ENCODE measurements at regions not wholly inside any gene's neighbourhood (a gene's known extent, or its start where the extent isn't known, plus 50 kb on each side); places are given as distances from the start of the nearest gene placed in this dataset.

DNA sequence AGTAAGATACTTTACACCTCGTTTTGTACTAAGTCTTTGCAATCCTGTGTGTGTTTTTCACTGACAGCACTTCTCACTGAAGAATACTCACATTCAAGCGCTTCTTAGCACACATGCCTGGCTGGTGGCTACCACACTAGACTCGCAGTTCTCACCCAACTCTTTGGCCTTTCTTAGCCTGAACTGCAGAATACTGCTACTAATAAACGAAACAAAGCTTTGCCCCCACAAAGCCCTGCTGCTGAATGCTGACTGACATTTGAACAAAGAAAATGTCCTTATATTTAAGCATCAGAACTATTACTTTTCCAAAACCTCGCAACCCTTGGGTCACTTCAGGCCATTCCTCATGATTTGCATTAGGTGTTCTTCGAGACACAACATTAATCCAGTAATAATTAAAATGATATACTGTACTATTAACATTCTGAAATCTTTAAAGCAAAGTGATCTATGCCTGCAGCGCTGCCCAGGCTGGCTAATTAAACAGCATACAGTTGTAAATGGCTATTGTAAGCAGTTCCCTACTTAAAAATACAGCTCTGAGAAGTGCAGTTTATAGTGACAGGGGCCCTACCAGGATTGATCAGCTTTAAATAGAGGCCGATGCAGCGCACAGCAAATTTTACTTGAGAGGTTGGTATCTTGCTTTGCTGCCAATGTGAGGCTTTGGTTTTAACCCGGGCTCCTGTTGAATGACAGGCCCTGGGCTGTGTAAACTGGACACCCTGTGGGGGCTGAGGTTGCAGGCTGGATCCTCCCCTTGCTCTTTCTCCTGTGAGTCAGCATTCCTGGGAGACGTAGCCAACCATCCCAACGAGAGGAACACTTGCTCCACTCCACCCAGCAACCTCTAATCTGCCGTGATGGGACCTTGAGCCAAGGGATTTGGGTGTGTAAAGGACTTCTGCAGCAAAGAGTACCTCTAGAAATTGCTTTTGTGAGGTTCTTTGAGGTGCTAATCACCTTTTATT, 899.0 kb downstream of the TFAP2A start (continued):
- TF ChIP-seq, protein P1, sequence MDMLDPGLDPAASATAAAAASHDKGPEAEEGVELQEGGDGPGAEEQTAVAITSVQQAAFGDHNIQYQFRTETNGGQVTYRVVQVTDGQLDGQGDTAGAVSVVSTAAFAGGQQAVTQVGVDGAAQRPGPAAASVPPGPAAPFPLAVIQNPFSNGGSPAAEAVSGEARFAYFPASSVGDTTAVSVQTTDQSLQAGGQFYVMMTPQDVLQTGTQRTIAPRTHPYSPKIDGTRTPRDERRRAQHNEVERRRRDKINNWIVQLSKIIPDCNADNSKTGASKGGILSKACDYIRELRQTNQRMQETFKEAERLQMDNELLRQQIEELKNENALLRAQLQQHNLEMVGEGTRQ (IDR thresholded peaks at IDR 0.05; ENCODE audit: low read depth, low read length) = no peak
- no peak for TF ChIP-seq POLR2A (IDR thresholded peaks at IDR 0.05; ENCODE audit: low read depth, low read length)

DNA sequence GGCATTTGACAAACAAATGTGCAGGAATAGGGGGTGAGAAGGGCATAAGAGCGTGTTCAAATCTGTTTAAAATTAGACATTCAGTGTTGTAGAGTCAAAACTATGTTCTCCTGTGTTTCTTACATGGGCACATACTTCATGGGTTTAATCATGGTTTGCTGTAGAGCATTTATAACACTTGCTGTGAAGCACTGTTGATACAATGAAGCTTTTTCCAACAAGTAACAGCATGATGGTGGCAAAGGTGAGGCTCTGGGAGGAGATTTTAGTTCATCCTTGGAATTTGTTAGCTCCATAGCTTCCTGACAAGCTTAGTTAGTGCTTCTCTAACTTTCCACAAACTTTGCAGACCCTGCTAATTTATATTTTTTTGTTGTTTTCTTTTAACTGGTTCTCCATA, 900.7 kb downstream of the TFAP2A start:
- peak overlapping the region; percentile 16; the same call in 1 of the 2 replicates for H3K23ac ChIP-seq (ENCODE audit: low read depth, low read length)
- H3K9ac ChIP-seq (ENCODE audit: low read depth, low read length) = no peak overlapping the region
- H2AK9ac ChIP-seq (replicated peaks; ENCODE audit: low read depth, low read length, poor library complexity) = no peak overlapping the region
- no peak overlapping the region for H3K18ac ChIP-seq (ENCODE audit: low read depth, low read length)
- H3K4me1 ChIP-seq (ENCODE audit: control insufficient read depth, insufficient read depth, low read length) = peaks cover 6% of the 10 kb centered on the region
- peak overlapping the region; percentile 10; the same call in 1 of the 2 replicates for H3K14ac ChIP-seq (replicated peaks; ENCODE audit: low read depth, low read length)
- no peak overlapping the region for H3K4ac ChIP-seq (ENCODE audit: low read depth, low read length)
- no peak overlapping the region for H4K8ac ChIP-seq (ENCODE audit: low read depth in 2 of 2, low read length in 2 of 2)
- no peak overlapping the region for H3K27ac ChIP-seq (ENCODE audit: insufficient read depth, low read length)
- ATAC-seq (ENCODE audit: low read depth) = no peak
- H3K4me2 ChIP-seq (ENCODE audit: low read depth, low read length) = no peak overlapping the region
- CTCF ChIA-PET = interaction anchor here (0.7 to 1.5 kb wide), 3 partner anchors 11 to 32 kb away, joined by 3 to 6 read pairs (median 5); no protein-coding TSS in a partner anchor
- no peak overlapping the region for H4K91ac ChIP-seq (ENCODE audit: insufficient read depth, low read depth, low read length)
- no peaks in the 10 kb centered on the region for H3K27me3 ChIP-seq (ENCODE audit: control insufficient read depth, insufficient read depth, low read length)
- intact Hi-C loops (cut with micrococcal nuclease) = no loop called here
- no peak overlapping the region for H3K4me3 ChIP-seq (ENCODE audit: insufficient read depth, low read depth, low read length)
- no peaks in the 10 kb centered on the region for H4K20me1 ChIP-seq (ENCODE audit: insufficient read depth, low read length)
- no peaks in the 10 kb centered on the region for H3K36me3 ChIP-seq (ENCODE audit: control insufficient read depth, insufficient read depth, low read length)
- in situ Hi-C loops (cut with MboI; ENCODE audit: low sequenced_read_pairs) = no loop called here
- POLR2A ChIA-PET (ENCODE audit: unreplicated experiment) = no interaction called here
- peaks cover 11% of the 10 kb centered on the region; the same call in 1 of the 2 replicates for H3K9me1 ChIP-seq (ENCODE audit: insufficient read depth, low read length)
- TF ChIP-seq RCOR1 (IDR thresholded peaks at IDR 0.05; ENCODE audit: insufficient replicate concordance, low read length) (no peak), MAZ (IDR thresholded peaks at IDR 0.05; ENCODE audit: borderline replicate concordance, low read depth, low read length) (no peak), MAFK (IDR thresholded peaks at IDR 0.05; ENCODE audit: low read depth, low read length) (no peak), FOS (IDR thresholded peaks at IDR 0.05; ENCODE audit: low read depth, low read length) (no peak)
- no peak overlapping the region for H2AK5ac ChIP-seq (ENCODE audit: low read depth, low read length)
- no peaks in the 10 kb centered on the region for H3K9me3 ChIP-seq (ENCODE audit: control insufficient read depth, insufficient read depth, low read length)
- peak overlapping the region; percentile 71; the same call in 1 of the 3 replicates for H2BK15ac ChIP-seq (ENCODE audit: low read depth, low read length)
- no peak overlapping the region for H2AFZ ChIP-seq (replicated peaks; ENCODE audit: low read length, poor library complexity)
- DNase-seq = no peak
- no peak overlapping the region for H4K5ac ChIP-seq (ENCODE audit: low read depth, low read length)
- peak overlapping the region; percentile 62 for H2BK120ac ChIP-seq (ENCODE audit: low read depth, low read length)
- no TSS peak for BruUV-seq (replicated peaks)
- H2BK20ac ChIP-seq (ENCODE audit: low read depth, low read length) = peak overlapping the region; percentile 5; the same call in 1 of the 2 replicates
- no peaks in the 10 kb centered on the region for H3K79me1 ChIP-seq (ENCODE audit: low read depth in 1 of 2, low read length in 2 of 2)
- dilution Hi-C loops (cut with HindIII; ENCODE audit: low sequenced_read_pairs, unreplicated experiment) = no loop called here
- H2BK5ac ChIP-seq (ENCODE audit: low read depth, low read length, poor library complexity, severe bottlenecking) = no peak overlapping the region
- no CpG with 5 or more reads among the region's 1 CpG for WGBS, 2 experiments (ENCODE audit: extremely low coverage in 2 of 2, insufficient read length in 1 of 2)
- H3K56ac ChIP-seq (ENCODE audit: extremely low read depth, insufficient read depth, low read length) = no peak overlapping the region
